HEK293T (cell line): ENCODE measurements at regions not wholly inside any gene's neighbourhood (a gene's known extent, or its start where the extent isn't known, plus 50 kb on each side); places are given as distances from the start of the nearest gene placed in this dataset.
A peak's percentile ranks its signal among the peaks of the same experiment; 100 is the strongest.

Experiments
- CTCF ChIA-PET: fragments of 350-600 bp; formaldehyde crosslinking; extraction: SDS; loops from one replicate; lab custom pipeline; 2021; ENCODE audit warnings: antibody characterized with exemption, inconsistent platforms; lab: Yijun Ruan, JAX
- POLR2A ChIA-PET: fragments of 350-600 bp; formaldehyde crosslinking; extraction: SDS; loops from one replicate; lab custom pipeline; 2020; ENCODE audit warnings: antibody characterized with exemption, inconsistent platforms; lab: Yijun Ruan, JAX
- DNase-seq: peaks from one replicate; pipeline ENCODE4 v3.0.0; 2012; ENCODE audit warnings: mixed read lengths; ENCODE audit errors: extremely low spot score
- ARNT ChIP-seq: fragments of 450-650 bp; IDR thresholded peaks from 2 replicates; pipeline ENCODE4 v1.6.1; 2017; ENCODE audit warnings: mild to moderate bottlenecking
- BHLHE40 ChIP-seq: fragments of 450-650 bp; IDR thresholded peaks from 2 replicates; pipeline ENCODE4 v1.6.1; 2016; ENCODE audit warnings: mild to moderate bottlenecking, moderate library complexity, borderline replicate concordance
- CTBP1 ChIP-seq: fragments of 450-650 bp; IDR thresholded peaks from 2 replicates; pipeline ENCODE4 v1.6.1; 2016; ENCODE audit warnings: borderline replicate concordance
- ELF4 ChIP-seq: fragments of 450-650 bp; IDR thresholded peaks from 2 replicates; pipeline ENCODE4 v1.6.1; 2017; ENCODE audit warnings: antibody characterized with exemption
- FOXA1 ChIP-seq: fragments of 450-650 bp; IDR thresholded peaks from 2 replicates; pipeline ENCODE4 v1.6.1; 2016; ENCODE audit warnings: mild to moderate bottlenecking
- FOXK2 ChIP-seq: fragments of 450-650 bp; IDR thresholded peaks from 2 replicates; pipeline ENCODE4 v1.6.1; 2016; ENCODE audit warnings: mild to moderate bottlenecking
- FOXM1 ChIP-seq: fragments of 450-650 bp; IDR thresholded peaks from 2 replicates; pipeline ENCODE4 v1.6.1; 2017; ENCODE audit warnings: mild to moderate bottlenecking, borderline replicate concordance
- HDGF ChIP-seq: fragments of 450-650 bp; IDR thresholded peaks from 2 replicates; pipeline ENCODE4 v1.6.1; 2017; ENCODE audit warnings: antibody characterized with exemption, borderline replicate concordance
- L3MBTL2 ChIP-seq: fragments of 450-650 bp; conservative IDR thresholded peaks from 2 replicates; pipeline ENCODE4 v1.6.1; 2016; ENCODE audit warnings: mild to moderate bottlenecking
- LEF1 ChIP-seq: fragments of 450-650 bp; IDR thresholded peaks from 2 replicates; pipeline ENCODE4 v1.6.1; 2017; ENCODE audit warnings: mild to moderate bottlenecking, borderline replicate concordance
- NFRKB ChIP-seq: fragments of 450-650 bp; IDR thresholded peaks from 2 replicates; pipeline ENCODE4 v1.6.1; 2016; ENCODE audit warnings: mild to moderate bottlenecking, moderate library complexity
- SP1 ChIP-seq: fragments of 450-650 bp; IDR thresholded peaks from 2 replicates; pipeline ENCODE4 v1.6.1; 2017
- SUZ12 ChIP-seq: fragments of 450-650 bp; IDR thresholded peaks from 2 replicates; pipeline ENCODE4 v1.6.1; 2016; ENCODE audit warnings: mild to moderate bottlenecking
- TARDBP ChIP-seq: fragments of 450-650 bp; IDR thresholded peaks from 2 replicates; pipeline ENCODE4 v1.6.1; 2016
- ZNF384 ChIP-seq: fragments of 450-650 bp; IDR thresholded peaks from 2 replicates; pipeline ENCODE4 v1.6.1; 2016
- TF ChIP-seq, protein P1 (sequence below): fragments of 450-650 bp; IDR thresholded peaks from 2 replicates; pipeline ENCODE4 v1.6.1; 2016

DNA sequence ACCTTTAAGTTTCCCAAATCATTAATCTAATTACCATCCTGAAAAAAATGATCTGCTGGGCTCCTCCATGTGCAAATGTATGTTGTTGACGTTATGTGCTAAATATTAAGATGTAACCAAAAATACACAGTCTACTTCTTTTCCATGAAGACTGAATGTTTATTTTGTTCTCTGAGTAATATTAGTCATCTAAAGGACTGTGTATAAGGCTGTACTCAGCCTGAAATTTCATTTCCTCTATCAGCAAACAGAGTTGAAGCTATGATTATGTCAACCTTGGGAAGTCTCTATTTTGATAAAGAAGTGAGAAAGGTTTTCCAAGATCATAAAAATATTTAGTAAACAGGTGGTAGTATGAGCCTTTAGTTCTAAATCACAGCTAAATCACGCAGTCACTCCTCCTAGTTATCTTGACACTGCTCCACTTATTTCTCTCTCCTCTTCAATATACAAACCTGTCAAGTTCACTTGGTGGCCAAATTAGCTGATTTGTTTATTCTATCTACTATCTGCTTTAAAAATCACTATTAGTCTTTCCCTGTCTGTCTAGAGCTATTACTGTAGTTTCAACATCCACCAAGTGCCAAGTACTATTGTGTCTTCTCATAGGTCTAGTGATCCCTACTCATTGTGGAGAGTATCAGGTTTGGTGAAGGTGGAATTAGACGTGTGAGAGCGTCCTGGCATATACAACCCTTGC is 211.7 kb upstream of the STARD13 start:
- CTCF ChIA-PET = no interaction called here
- no peak for DNase-seq
- no peak for TF ChIP-seq CTBP1
- POLR2A ChIA-PET = interaction anchor here (1.4 kb wide), 1 partner anchor 9 kb away, joined by 3 read pairs; no protein-coding TSS in a partner anchor

GRCh38 chr13:33508060-33508459 is 222.5 kb upstream of the STARD13 start:
- no peak for DNase-seq
- ChIA-PET POLR2A (no interaction called here), CTCF (no interaction called here)
- TF ChIP-seq NFRKB = no peak

DNA sequence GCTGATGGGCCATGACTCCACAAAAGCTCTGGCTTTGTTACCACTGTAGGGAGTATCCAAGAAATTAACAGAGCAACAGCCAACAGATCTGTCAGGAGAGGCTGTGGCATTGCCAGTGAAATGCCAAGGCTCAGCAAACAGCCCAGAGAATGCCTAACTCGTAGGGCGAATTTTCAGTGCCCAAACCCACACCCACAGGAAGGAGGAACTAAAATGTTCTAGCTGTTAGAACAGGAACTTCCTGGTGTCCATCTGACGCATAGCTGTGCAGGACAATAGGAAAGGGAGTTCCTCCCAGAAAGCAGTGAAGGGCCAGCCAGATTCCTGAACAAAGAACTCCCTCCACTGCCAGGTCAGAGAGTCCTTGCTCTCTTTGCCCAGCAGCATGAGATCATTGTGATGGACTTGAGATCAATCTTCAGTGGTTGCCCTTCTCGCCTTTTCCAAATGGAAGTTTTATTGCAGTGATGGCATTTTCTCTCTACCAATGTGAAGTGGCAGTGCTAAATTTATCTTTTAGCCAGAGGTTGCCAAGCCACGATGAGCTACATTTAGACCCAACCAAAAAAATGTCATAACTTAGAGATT is 224.2 kb upstream of the STARD13 start:
- TF ChIP-seq FOXA1 = no peak
- no peak for TF ChIP-seq CTBP1
- no peak for TF ChIP-seq ARNT
- TF ChIP-seq ZNF384 = no peak
- TF ChIP-seq L3MBTL2 = no peak
- TF ChIP-seq FOXK2 = no peak
- no peak for TF ChIP-seq ELF4
- no peak for TF ChIP-seq LEF1
- TF ChIP-seq, protein P1, sequence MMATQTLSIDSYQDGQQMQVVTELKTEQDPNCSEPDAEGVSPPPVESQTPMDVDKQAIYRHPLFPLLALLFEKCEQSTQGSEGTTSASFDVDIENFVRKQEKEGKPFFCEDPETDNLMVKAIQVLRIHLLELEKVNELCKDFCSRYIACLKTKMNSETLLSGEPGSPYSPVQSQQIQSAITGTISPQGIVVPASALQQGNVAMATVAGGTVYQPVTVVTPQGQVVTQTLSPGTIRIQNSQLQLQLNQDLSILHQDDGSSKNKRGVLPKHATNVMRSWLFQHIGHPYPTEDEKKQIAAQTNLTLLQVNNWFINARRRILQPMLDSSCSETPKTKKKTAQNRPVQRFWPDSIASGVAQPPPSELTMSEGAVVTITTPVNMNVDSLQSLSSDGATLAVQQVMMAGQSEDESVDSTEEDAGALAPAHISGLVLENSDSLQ = no peak
- no peak for TF ChIP-seq HDGF
- no peak for TF ChIP-seq SUZ12
- TF ChIP-seq FOXM1 = no peak
- TF ChIP-seq NFRKB = no peak
- no peak for TF ChIP-seq BHLHE40
- TF ChIP-seq TARDBP = no peak
- TF ChIP-seq SP1 = no peak
- CTCF ChIA-PET = no interaction called here
- DNase-seq = no peak

GRCh38 chr13:33510350-33510970 is 224.9 kb upstream of the STARD13 start:
- ChIA-PET CTCF (no interaction called here), POLR2A (no interaction called here)
- DNase-seq = no peak
- TF ChIP-seq SP1 (no peak), FOXM1 (no peak), HDGF (no peak), SUZ12 (no peak), FOXA1 (no peak), TARDBP (no peak), CTBP1 (no peak), FOXK2 (no peak), NFRKB (no peak), LEF1 (no peak), ZNF384 (no peak), ELF4 (no peak), L3MBTL2 (no peak), ARNT (no peak), BHLHE40 (no peak)
- TF ChIP-seq, protein P1 = no peak

More for the DNA sequence above, 224.2 kb upstream of the STARD13 start:
- POLR2A ChIA-PET = no interaction called here

DNA sequence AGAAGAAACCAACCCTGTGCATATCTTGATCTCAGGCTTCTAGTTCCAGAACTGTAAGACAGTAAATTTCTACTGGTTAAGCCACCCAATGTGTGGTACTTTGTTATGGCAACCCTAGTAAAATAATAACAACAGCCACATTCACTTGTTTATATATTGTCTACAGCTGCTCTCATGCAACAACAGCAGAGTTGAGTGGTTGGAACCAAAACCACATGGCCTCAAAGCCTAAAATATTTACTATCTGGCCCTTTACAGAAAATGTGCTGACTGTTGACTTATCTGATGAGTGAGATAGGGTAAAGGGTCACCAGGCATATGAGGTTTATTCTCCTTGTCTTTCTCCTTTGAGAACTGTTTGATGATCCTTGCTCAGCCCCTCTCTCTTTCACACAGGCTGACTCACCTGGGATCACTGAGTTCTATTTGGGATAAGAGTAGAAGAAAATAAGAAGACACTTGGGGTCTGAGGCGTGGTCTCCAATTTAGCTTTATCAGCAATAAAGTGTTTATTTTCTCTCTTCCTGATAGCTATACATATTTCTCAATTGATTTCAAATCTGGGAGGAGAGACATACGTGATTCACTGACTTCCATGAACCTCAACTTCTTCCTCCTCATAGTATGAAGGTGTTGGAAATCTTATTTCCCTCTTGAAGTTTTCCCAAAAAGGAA is 227.5 kb upstream of the STARD13 start:
- TF ChIP-seq ELF4 (no peak), FOXK2 (no peak), NFRKB (no peak), HDGF (no peak), ARNT (no peak), SUZ12 (no peak), FOXM1 (no peak), SP1 (no peak), FOXA1 (no peak), CTBP1 (no peak), TARDBP (no peak), BHLHE40 (no peak), ZNF384 (no peak), LEF1 (no peak), L3MBTL2 (no peak)
- TF ChIP-seq, protein P1 = no peak
- DNase-seq = no peak
- CTCF ChIA-PET = no interaction called here
- POLR2A ChIA-PET = no interaction called here

DNA sequence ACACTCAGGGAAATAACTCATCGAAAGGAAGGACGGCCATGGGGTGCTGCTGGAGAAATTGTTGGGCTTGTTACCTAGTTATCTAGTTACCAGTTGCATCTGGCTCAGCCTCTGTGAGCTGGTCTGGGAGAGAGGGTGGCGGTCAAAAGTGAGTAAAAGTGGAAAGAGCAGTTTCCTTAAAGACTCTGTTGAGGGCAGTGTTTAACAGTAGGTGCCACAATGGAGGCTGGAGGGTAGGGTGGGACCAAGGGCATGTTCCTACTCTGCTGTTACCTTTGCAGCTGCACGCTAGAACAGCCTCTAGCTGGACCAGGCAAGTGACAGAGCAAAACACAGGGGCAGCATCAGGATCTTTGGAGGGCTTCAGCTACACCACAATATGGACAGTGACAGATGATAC is 228.8 kb upstream of the STARD13 start:
- CTCF ChIA-PET = no interaction called here
- POLR2A ChIA-PET = no interaction called here
- TF ChIP-seq L3MBTL2 = no peak
- TF ChIP-seq, protein P1 = no peak
- peak; percentile 8 for DNase-seq
